Non-pigmented ciliary epithelial cell (primary cell): ENCODE measurements at regions not wholly inside any gene's neighbourhood (a gene's known extent, or its start where the extent isn't known, plus 50 kb on each side); places are given as distances from the start of the nearest gene placed in this dataset.

ENCODE experiments used
- DNase-seq: peaks from one replicate; pipeline ENCODE4 v3.0.0-alpha.2; 2010; ENCODE audit warnings: low read depth

DNA sequence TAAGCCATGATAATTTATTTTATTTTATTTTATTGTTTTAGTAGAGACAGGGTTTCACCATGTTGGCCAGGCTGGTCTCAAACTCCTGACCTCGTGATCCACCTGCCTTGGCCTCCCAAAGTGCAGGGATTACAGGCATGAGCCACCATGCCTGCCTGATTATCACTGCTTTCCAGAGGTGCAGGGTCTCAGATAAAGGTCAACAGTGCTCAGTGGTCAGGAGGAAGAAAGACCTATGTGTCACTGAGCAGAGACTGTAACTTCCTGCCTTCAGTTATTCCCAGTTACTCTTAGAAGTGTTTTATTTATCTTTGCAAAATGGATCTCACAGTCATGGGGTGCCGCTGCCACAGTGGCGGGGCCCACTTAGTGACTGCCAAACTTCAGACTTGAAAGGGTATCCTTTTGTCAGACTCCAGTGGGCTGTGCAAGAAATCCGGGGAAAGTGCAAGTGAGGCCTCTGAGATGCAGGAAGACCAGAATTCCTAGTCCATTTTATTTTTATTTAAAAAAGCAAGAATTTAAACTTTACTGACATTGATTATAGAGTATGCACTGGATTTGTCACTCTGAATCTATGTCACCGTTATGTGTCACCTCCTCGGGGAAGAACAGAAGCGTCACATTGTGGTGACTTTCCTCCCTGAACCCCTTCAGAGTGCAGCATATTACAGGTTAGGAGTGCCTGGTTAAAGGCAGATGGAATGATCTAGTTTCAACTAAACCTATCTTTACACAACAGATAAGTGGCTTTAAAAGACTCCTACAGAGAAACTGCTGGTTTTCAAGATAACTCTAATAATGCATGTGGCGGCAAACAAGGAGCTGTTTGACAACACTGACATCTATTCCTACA lies 59.1 kb upstream of the BICD1 start:
- DNase-seq, result no peak

DNA sequence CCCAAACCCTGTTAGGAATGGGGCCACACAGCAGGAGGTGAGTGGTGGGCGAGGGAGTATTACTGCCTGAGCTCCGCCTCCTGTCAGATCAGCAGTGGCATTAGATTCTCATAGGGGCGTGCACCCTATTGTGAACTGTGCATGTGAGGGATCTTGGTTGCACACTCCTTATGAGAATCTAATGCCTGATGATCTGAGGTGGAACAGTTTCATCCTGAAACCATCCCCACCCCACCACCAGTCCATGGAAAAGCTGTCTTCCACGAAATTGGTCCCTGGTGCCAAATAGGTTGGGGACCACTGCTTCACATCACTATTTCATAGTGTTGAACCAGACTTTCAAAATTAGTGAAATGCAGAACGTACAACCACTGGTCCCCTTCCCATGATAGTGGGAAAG lies 57.9 kb upstream of the BICD1 start:
- DNase-seq, result no peak

DNA sequence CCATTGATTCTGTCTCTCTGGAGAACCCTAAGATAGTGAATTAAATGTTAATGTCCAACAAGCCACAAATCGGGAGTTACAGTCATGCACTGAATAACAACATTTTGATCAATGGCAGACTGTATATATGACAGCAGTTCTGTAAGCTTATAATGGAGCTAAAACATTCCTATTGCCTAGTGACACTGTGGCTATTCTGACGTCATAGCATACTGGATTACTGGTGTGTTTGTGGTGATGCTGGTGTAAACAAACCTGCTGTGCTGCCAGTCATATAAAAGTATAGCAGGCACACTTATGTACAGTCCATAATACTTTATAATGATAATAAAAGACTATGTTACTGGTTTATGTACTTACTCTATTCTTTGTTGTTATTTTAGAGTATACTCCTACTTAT lies 56.7 kb upstream of the BICD1 start:
- DNase-seq, result no peak

DNA sequence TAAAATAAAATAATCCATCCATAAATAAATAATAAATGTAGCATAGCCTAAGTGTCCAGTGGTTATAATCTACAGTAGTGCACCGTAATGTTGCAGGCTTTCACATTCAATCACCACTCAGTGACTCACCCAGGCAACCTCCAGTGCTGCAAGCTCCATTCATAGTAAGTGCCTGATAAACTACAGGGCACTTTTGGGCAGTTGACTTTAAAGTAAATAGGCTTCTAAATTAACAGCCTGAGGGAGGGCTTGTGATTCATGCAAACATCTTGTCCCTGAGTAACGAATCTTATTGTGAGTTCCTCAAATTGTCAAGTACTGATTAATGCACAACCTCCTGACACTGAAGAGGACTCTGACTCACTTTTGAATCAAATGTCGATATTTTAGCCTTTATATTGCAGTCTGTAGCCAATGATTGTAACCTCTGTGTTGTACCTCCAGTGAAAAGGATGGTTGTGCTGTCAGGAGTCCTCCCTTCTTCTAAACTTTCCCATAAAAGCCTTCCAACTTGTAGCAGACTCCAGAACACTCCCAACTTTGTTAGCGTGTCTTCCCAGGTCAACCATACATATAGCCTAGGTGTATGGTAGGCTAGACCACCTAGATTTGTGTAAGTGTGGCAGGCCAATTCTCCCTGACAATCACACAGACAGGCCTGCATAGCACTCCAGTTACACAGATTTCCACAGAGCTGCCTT lies 55.0 kb upstream of the BICD1 start:
- peak; percentile 48 for DNase-seq

DNA sequence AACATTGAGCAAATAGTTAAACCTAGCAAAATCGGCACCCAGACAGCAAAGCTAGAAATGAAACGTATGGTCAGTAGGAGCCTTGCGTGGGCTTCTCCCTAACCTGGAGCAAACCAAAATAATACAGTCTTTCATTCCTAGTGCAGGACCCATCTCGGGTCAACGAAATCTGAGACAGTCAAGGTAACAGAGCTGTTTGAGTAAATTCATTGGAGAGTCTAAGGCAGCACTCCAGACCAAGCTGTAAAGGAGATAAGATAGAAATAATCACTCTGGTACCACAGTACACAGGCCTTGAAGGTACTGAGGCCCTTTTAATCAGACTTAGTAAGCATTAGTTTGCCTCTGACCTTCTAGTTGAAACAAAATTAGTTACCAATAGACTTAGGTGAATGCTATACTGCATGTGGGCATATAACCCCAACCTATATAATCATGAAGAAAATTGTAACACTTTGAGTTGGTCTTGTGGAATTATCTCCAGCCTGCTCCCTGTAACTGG lies 54.4 kb upstream of the BICD1 start:
- no peak for DNase-seq

DNA sequence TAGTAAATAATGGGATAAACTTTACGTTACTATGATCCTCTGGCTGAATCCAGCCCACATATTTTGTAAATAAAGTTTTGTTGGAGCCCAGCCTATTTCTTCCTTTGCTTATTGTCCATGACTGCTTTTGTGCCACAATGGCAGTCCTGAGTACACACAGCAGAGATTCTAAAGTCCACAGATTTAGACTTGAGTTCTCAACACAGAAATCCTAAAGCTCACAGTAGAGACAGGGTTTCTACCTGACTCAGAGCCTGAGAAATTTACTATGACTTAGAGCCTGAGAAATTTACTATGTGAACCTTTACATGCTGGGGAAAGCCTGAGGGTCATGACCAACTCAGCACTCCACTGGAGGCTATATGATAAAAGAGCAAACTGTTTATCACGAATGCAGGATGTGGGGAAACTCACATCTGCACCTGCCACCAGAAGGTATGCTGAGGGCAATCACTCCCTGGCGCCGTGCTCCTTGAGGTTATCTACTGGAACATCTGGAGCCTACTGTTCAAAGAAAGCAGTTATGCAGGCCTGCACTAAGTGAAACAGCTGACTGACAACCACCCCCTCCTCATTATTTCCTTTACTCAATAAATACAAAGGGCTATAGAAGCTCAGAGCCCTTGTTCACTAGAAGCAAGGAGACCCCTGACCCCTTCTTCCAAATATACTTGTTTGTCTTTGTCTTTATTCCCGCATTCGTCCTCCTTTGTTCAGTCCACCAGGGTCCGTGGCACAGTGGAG lies 52.6 kb upstream of the BICD1 start:
- no peak for DNase-seq
